ENCODE measurements at regions not wholly inside any gene's neighbourhood (a gene's known extent, or its start where the extent isn't known, plus 50 kb on each side); places are given as distances from the start of the nearest gene placed in this dataset.
A peak's percentile ranks its signal among the peaks of the same experiment; 100 is the strongest.

- no peak for DNase-seq (ENCODE audit: low read depth in 4 of 4, low spot score in 3 of 4)
Observed at GRCh38 chr21:16563116-16563515, 833.3 kb downstream of the USP25 start.

- DNase-seq (ENCODE audit: low read depth in 4 of 4, low spot score in 3 of 4), result no peak
Observed at GRCh38 chr21:16563795-16564194, 834.0 kb downstream of the USP25 start.

- DNase-seq (ENCODE audit: low read depth in 4 of 4, low spot score in 3 of 4), result no peak
Observed at GRCh38 chr21:16568244-16568643, 838.5 kb downstream of the USP25 start.

- no peak for DNase-seq (ENCODE audit: low read depth in 4 of 4, low spot score in 3 of 4)
Observed at GRCh38 chr21:16568661-16569060, 838.9 kb downstream of the USP25 start.

GRCh38 chr21:16569679-16570078 is 839.9 kb downstream of the USP25 start:
- no peak for DNase-seq (ENCODE audit: low read depth in 4 of 4, low spot score in 3 of 4)

- no peak for DNase-seq (ENCODE audit: low read depth in 4 of 4, low spot score in 3 of 4)
Observed at GRCh38 chr21:16570171-16570570, 840.4 kb downstream of the USP25 start.

GRCh38 chr21:16570856-16571255 is 841.1 kb downstream of the USP25 start:
- no peak for DNase-seq (ENCODE audit: low read depth in 4 of 4, low spot score in 3 of 4)

- DNase-seq (ENCODE audit: low read depth in 4 of 4, low spot score in 3 of 4), result no peak
Observed at GRCh38 chr21:16571594-16571993, 841.8 kb downstream of the USP25 start.

GRCh38 chr21:16572032-16572431 is 842.2 kb downstream of the USP25 start:
- DNase-seq (ENCODE audit: low read depth in 4 of 4, low spot score in 3 of 4), result no peak

GRCh38 chr21:16573578-16573977 is 843.8 kb downstream of the USP25 start:
- no peak for DNase-seq (ENCODE audit: low read depth in 4 of 4, low spot score in 3 of 4)

- DNase-seq (ENCODE audit: low read depth in 4 of 4, low spot score in 3 of 4), result no peak
Observed at GRCh38 chr21:16577975-16578374, 848.2 kb downstream of the USP25 start.

- no peak for DNase-seq (ENCODE audit: low read depth in 4 of 4, low spot score in 3 of 4)
Observed at GRCh38 chr21:16578912-16579311, 849.1 kb downstream of the USP25 start.

GRCh38 chr21:16579538-16579937 is 849.8 kb downstream of the USP25 start:
- peak; percentile 42 to 73 (median 51) for DNase-seq (ENCODE audit: low read depth in 4 of 4, low spot score in 3 of 4)

- DNase-seq (ENCODE audit: low read depth in 4 of 4, low spot score in 3 of 4), result no peak
Observed at GRCh38 chr21:16580661-16581060, 850.9 kb downstream of the USP25 start.

- no peak for DNase-seq (ENCODE audit: low read depth in 4 of 4, low spot score in 3 of 4)
Observed at GRCh38 chr21:16583556-16583955, 853.8 kb downstream of the USP25 start.

GRCh38 chr21:16584756-16585155 is 855.0 kb downstream of the USP25 start:
- no peak for DNase-seq (ENCODE audit: low read depth in 4 of 4, low spot score in 3 of 4)

GRCh38 chr21:16585896-16586295 is 856.1 kb downstream of the USP25 start:
- no peak for DNase-seq (ENCODE audit: low read depth in 4 of 4, low spot score in 3 of 4)

- DNase-seq (ENCODE audit: low read depth in 4 of 4, low spot score in 3 of 4), result no peak
Observed at GRCh38 chr21:16587141-16587581, 857.4 kb downstream of the USP25 start.

GRCh38 chr21:16587681-16588375 is 858.0 kb downstream of the USP25 start:
- DNase-seq (ENCODE audit: low read depth in 4 of 4, low spot score in 3 of 4), result no peak

- DNase-seq (ENCODE audit: low read depth in 4 of 4, low spot score in 3 of 4), result no peak
Observed at GRCh38 chr21:16588433-16588860, 858.7 kb downstream of the USP25 start.

- no peak for DNase-seq (ENCODE audit: low read depth in 4 of 4, low spot score in 3 of 4)
Observed at GRCh38 chr21:16589006-16589898, 859.5 kb downstream of the USP25 start.

- no peak for DNase-seq (ENCODE audit: low read depth in 4 of 4, low spot score in 3 of 4)
Observed at GRCh38 chr21:16590186-16590585, 860.4 kb downstream of the USP25 start.
